ENCODE measurements at regions not wholly inside any gene's neighbourhood (a gene's known extent, or its start where the extent isn't known, plus 50 kb on each side); places are given as distances from the start of the nearest gene placed in this dataset.

GRCh38 chr5:108634617-108635288 lies 112.9 kb upstream of the FER start:
- TF ChIP-seq CTCF (IDR thresholded peaks at IDR 0.05; ENCODE audit: insufficient read depth, low read length, poor library complexity, severe bottlenecking) (no peak), EZH2phosphoT487 (conservative IDR thresholded peaks at IDR 0.05; ENCODE audit: low read length) (no peak)

Data from SU-DHL-6 (cell line).